GM12864 (cell line): ENCODE measurements at regions not wholly inside any gene's neighbourhood (a gene's known extent, or its start where the extent isn't known, plus 50 kb on each side); places are given as distances from the start of the nearest gene placed in this dataset.
"Not testable (repeated sequence)": the region's sequence is repeated elsewhere in the genome, so short reads cannot be mapped to it uniquely, and the experiment has no call there.

Experiments used
- DNase-seq: peaks from one replicate; pipeline ENCODE4 v3.0.0-alpha.2; 2011; ENCODE audit warnings: low read depth
- H3K4me3 ChIP-seq: 2 replicates; pipeline ENCODE4 v1.5.1; 2011; ENCODE audit warnings: mild to moderate bottlenecking, low read depth, low read length, control low read depth
- TF ChIP-seq, protein P1 (sequence below): IDR thresholded peaks from 2 replicates; pipeline ENCODE4 v1.5.1; 2011; ENCODE audit warnings: low read depth, mild to moderate bottlenecking, moderate library complexity, low read length, control low read depth, inconsistent platforms; ENCODE audit errors: missing control alignments

DNA sequence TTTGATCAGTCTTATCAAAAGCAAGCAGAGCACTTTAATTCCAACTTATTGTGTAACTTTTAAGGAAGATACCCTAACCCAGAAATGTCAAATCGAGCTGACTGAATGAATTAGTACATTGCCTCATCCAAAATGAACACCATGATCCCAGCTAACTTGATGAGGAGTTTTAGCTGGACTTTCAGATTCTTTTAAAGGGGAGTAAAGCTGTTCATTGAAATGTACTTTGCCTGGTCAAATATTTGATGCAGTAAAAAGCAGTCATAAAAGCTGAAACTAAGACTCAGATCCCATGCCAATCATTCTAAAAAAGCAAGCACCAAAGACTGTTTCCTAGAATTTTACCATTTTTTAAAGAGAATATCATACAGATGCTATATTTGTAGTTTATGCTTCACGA is 114.1 kb downstream of the FSCB start:
- DNase-seq = no peak
- H3K4me3 ChIP-seq = no peak overlapping the region
- TF ChIP-seq, protein P1, sequence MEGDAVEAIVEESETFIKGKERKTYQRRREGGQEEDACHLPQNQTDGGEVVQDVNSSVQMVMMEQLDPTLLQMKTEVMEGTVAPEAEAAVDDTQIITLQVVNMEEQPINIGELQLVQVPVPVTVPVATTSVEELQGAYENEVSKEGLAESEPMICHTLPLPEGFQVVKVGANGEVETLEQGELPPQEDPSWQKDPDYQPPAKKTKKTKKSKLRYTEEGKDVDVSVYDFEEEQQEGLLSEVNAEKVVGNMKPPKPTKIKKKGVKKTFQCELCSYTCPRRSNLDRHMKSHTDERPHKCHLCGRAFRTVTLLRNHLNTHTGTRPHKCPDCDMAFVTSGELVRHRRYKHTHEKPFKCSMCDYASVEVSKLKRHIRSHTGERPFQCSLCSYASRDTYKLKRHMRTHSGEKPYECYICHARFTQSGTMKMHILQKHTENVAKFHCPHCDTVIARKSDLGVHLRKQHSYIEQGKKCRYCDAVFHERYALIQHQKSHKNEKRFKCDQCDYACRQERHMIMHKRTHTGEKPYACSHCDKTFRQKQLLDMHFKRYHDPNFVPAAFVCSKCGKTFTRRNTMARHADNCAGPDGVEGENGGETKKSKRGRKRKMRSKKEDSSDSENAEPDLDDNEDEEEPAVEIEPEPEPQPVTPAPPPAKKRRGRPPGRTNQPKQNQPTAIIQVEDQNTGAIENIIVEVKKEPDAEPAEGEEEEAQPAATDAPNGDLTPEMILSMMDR = no peak

DNA sequence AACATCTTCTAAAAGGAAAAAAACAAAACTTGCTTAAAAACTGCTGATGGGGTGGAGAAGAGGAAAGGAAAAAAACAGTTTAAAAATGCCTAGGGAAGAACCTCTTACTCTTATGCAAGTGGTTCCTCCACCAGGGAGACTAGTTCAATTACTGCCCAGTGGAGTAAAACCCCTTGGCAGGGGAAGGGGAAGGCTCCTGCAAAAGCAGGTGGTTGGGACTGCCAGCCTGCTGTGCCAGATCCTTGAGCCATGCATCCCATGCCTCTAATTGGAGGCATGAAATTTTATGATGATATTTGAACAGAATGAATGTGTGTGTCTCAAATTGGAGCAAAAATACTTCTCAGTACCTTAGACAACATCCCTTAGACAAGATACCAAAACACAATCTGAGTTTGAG is 118.8 kb downstream of the FSCB start:
- no peak overlapping the region for H3K4me3 ChIP-seq
- TF ChIP-seq, protein P1 = no peak
- DNase-seq = no peak

DNA sequence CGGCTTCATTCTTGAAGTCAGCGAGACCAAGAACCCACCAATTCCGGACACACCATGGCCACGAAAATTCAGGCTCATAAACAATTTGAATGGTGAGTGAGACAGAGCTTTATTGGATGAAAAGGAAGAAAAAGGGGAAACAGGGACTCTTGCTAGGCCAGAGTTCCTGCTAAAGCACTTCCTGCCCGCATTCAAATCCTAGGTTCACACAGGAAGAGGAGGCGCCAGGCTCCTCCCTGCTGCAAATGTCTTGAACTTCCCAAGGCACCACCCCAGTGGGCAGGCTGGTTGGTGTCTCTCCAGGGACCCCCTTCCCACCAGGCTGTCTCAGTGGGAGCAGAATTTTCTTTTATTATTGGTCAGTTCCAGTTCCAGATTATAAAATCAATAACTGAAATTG is 121.2 kb downstream of the FSCB start:
- DNase-seq = no peak
- no peak overlapping the region for H3K4me3 ChIP-seq
- TF ChIP-seq, protein P1 = no peak

DNA sequence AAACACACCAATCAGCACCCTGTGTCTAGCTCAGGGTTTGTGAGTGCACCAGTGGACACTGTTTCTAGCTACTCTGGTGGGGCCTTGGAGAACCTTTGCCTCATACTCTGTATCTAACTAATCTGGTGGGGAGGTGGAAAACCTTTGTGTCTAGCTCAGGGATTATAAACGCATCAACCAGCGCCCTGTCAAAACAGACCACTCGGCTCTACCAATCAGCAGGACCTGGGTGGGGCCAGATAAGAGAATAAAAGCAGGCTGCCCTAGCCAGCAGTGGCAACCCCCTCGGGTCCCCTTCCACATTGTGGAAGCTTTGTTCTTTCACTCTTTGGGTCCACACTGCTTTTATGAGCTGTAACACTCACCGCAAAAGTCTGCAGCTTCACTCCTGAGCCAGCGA is 121.8 kb downstream of the FSCB start:
- not testable (repeated sequence) for DNase-seq, H3K4me3 ChIP-seq

DNA sequence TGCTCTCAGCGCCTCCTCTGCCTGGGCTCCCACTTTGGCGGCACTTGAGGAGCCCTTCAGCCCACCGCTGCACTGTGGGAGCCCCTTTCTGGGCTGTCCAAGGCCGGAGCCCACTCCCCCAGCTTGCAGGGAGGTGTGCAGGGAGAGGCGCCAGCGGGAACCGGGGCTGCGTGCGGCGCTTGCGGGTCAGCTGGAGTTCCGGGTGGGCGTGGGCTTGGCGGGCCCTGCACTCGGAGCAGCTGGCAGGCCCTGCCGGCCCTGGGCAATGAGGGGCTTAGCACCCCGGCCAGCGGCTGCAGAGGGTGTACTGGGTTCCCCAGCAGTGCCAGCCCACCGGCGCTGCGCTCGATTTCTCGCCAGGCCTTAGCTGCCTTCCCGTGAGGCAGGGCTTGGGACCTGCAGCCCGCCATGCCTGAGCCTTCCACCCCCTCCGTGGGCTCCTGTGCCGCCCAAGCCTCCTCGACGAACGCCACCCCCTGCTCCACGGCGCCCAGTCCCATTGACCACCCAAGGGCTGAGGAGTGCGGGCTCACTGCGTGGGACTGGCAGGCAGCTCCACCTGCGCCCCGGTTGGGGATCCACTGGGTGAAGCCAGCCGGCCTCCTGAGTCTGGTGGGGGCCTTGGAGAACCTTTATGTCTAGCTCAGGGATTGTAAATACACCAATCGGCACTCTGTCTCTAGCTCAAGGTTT is 122.3 kb downstream of the FSCB start:
- H3K4me3 ChIP-seq, DNase-seq: not testable (repeated sequence)

DNA sequence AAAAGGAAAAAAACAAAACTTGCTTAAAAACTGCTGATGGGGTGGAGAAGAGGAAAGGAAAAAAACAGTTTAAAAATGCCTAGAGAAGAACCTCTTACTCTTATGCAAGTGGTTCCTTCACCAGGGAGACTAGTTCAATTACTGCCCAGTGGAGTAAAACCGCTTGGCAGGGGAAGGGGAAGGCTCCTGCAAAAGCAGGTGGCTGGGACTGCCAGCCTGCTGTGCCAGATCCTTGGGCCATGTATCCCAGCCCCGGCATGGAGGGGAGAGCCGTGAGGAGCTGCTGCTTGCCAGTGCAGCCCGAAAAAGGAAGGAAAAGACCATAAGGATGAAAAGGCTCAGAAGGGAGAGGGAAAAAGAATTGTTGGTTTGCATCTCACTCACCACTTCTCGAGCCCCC is 123.0 kb downstream of the FSCB start:
- H3K4me3 ChIP-seq = no peak overlapping the region
- TF ChIP-seq, protein P1 = no peak
- no peak for DNase-seq

DNA sequence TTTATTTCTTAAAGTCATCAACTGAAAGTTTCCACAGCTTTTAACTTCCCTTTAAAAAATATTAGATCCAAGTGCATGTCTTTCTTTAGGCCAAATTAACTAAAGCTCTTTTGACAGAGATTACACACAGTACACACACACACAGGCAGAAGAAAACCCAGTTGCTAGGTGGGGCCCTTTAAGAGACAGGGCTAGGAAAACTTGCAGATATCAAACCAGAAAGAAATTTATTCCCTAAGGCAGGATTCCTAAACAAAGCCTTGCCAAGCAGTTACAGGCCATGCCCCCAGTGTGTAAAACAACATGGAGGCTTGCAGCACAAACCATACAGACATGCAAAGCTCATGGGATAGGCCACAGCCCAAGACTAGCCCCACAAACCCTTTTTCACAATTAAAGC is 123.4 kb downstream of the FSCB start:
- TF ChIP-seq, protein P1 = no peak
- H3K4me3 ChIP-seq = no peak overlapping the region
- no peak for DNase-seq

DNA sequence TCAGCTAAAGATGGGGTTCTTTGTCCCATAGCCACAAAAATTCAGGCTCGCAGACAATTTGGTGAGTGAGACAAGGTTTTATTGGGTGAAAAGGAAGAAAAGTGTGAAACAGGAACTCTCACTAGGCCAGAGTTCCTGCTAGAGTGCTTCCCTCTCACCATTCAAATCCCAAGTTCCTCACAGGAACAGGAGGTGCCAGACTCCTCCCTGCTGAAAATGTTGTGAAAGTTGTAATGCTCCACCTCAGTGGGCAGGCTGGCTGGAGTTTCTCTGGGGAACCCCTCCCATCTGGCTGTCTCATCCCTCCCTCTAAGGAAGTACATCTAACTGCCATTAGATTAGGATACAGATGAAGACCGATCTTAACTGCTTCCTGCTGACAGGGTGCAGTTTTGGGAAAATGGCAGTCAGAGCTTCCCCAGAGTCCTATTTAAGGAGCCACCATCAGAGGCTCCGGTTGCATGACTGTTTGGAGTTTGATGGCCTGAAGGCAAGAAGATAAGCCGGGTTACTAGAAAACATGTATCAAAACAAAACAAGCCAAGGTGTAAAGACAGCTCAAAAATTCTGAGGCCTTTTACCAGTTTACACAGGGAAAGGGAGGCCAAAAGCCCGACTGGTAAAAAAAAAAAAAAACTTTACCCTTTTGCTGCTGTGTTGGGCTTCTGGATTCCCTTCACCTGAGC is 127.6 kb downstream of the FSCB start:
- DNase-seq = no peak
- no peak overlapping the region for H3K4me3 ChIP-seq
- TF ChIP-seq, protein P1 = no peak
